Neural progenitor cell (in vitro differentiated cells): ENCODE measurements at regions not wholly inside any gene's neighbourhood (a gene's known extent, or its start where the extent isn't known, plus 50 kb on each side); places are given as distances from the start of the nearest gene placed in this dataset.

Experiments used
- DNase-seq: peaks from one replicate; pipeline ENCODE4 v3.0.0-alpha.2; 2016; ENCODE audit warnings: low spot score
- H2AFZ ChIP-seq: fragments of 200-600 bp; sonication (generic); replicated peaks from 2 replicates; pipeline ENCODE4 v1.6.1; 2016; ENCODE audit warnings: antibody characterized with exemption
- H3F3A ChIP-seq: fragments of 200-600 bp; sonication (generic); 2 replicates; pipeline ENCODE4 v1.6.1; 2016; ENCODE audit warnings: antibody characterized with exemption, low read depth
- H3K27ac ChIP-seq: fragments of 200-600 bp; sonication (generic); 2 replicates; pipeline ENCODE4 v1.5.1; 2016; ENCODE audit warnings: mild to moderate bottlenecking
- H3K27me3 ChIP-seq: fragments of 200-600 bp; sonication (generic); 2 replicates; pipeline ENCODE4 v1.6.1; 2016; ENCODE audit warnings: mild to moderate bottlenecking, moderate library complexity
- H3K36me3 ChIP-seq: fragments of 200-600 bp; sonication (generic); 2 replicates; pipeline ENCODE4 v1.5.1; 2016
- H3K4me1 ChIP-seq: fragments of 200-600 bp; sonication (generic); 2 replicates; pipeline ENCODE4 v1.6.1; 2016; ENCODE audit warnings: mixed run types
- H3K4me2 ChIP-seq: fragments of 200-600 bp; sonication (generic); 2 replicates; pipeline ENCODE4 v1.6.1; 2016
- H3K4me3 ChIP-seq: fragments of 200-600 bp; sonication (generic); 2 replicates; pipeline ENCODE4 v1.5.1; 2016
- H3K79me2 ChIP-seq: fragments of 200-600 bp; sonication (generic); 2 replicates; pipeline ENCODE4 v1.6.1; 2016; ENCODE audit warnings: low read depth
- H3K9ac ChIP-seq: fragments of 200-600 bp; sonication (generic); 2 replicates; pipeline ENCODE4 v1.6.1; 2016
- H3K9me3 ChIP-seq: fragments of 200-600 bp; sonication (generic); 2 replicates; pipeline ENCODE4 v1.5.1; 2016; ENCODE audit warnings: low read depth
- H4K20me1 ChIP-seq: fragments of 200-600 bp; sonication (generic); 2 replicates; pipeline ENCODE4 v1.6.1; 2016; ENCODE audit warnings: low read depth
- H3K27ac Mint-ChIP-seq: 3 replicates; pipeline ENCODE4 v1.8.0; 2021; ENCODE audit warnings: mixed read lengths
- H3K27me3 Mint-ChIP-seq: 2 replicates; pipeline ENCODE4 v1.8.0; 2022; ENCODE audit warnings: low read depth, mild to moderate bottlenecking, inconsistent platforms, moderate library complexity, mixed read lengths; ENCODE audit not compliant: insufficient read depth
- H3K36me3 Mint-ChIP-seq: 3 replicates; pipeline ENCODE4 v1.8.0; 2021; ENCODE audit warnings: mixed read lengths
- H3K4me1 Mint-ChIP-seq: 3 replicates; pipeline ENCODE4 v1.8.0; 2021; ENCODE audit warnings: mixed read lengths
- H3K4me3 Mint-ChIP-seq: 3 replicates; pipeline ENCODE4 v1.8.0; 2021; ENCODE audit warnings: mild to moderate bottlenecking, moderate library complexity, mixed read lengths
- H3K9me3 Mint-ChIP-seq: 3 replicates; pipeline ENCODE4 v1.8.0; 2020; ENCODE audit warnings: mixed read lengths
- CTCF ChIP-seq: fragments of 200-600 bp; sonication (generic); IDR thresholded peaks from 2 replicates; pipeline ENCODE4 v1.5.1; 2017; ENCODE audit warnings: antibody characterized with exemption, mild to moderate bottlenecking
- EZH2 ChIP-seq: fragments of 200-600 bp; sonication (generic); IDR thresholded peaks from 2 replicates; pipeline ENCODE4 v1.6.1; 2017; ENCODE audit warnings: antibody characterized with exemption, mild to moderate bottlenecking, moderate library complexity
- EZH2phosphoT487 ChIP-seq: fragments of 200-600 bp; sonication (generic); IDR thresholded peaks from 2 replicates; pipeline ENCODE4 v1.6.1; 2017; ENCODE audit warnings: antibody characterized with exemption

- peak overlapping the region; percentile 69 for H3K4me2 ChIP-seq
- no peaks in the 10 kb centered on the region for H3K36me3 ChIP-seq
- no peaks in the 10 kb centered on the region for H4K20me1 ChIP-seq
- no peak for DNase-seq
- peaks cover 23% of the 10 kb centered on the region for H3K27me3 ChIP-seq
- no peak for TF ChIP-seq EZH2phosphoT487
- no peak for TF ChIP-seq CTCF
- TF ChIP-seq EZH2, result no peak
- no peaks in the 10 kb centered on the region for H3K9me3 ChIP-seq
- peaks cover 31% of the 10 kb centered on the region for H3K4me1 ChIP-seq
- peak overlapping the region; percentile 33 for H3K4me3 Mint-ChIP-seq
- H3F3A ChIP-seq, result peaks cover 18% of the 10 kb centered on the region
- H3K27ac ChIP-seq, result no peak overlapping the region
- no peak overlapping the region for H3K27ac Mint-ChIP-seq
- no peak overlapping the region for H2AFZ ChIP-seq
- no peak overlapping the region for H3K4me3 ChIP-seq
- peaks cover 34% of the 10 kb centered on the region for H3K4me1 Mint-ChIP-seq
- H3K27me3 Mint-ChIP-seq, result no peaks in the 10 kb centered on the region
- H3K36me3 Mint-ChIP-seq, result no peaks in the 10 kb centered on the region
- H3K79me2 ChIP-seq, result no peaks in the 10 kb centered on the region
- H3K9me3 Mint-ChIP-seq, result no peaks in the 10 kb centered on the region
- no peak overlapping the region for H3K9ac ChIP-seq
Observed at GRCh38 chr1:208835781-208836180, 591.6 kb upstream of the PLXNA2 start.

- peaks cover 38% of the 10 kb centered on the region for H3K4me1 ChIP-seq
- no peaks in the 10 kb centered on the region for H3K27me3 Mint-ChIP-seq
- no peak overlapping the region for H3K27ac Mint-ChIP-seq
Observed at GRCh38 chr1:208837242-208837641, 593.1 kb upstream of the PLXNA2 start.

GRCh38 chr1:208841436-208841835 lies 597.3 kb upstream of the PLXNA2 start:
- peak; percentile 15 for DNase-seq

More at GRCh38 chr1:208837242-208837641, 593.1 kb upstream of the PLXNA2 start:
- Histone ChIP-seq H3K9ac (no peak overlapping the region), H4K20me1 (no peaks in the 10 kb centered on the region), H3K4me2 (no peak overlapping the region), H3K4me3 (no peak overlapping the region), H2AFZ (no peak overlapping the region), H3K27ac (no peak overlapping the region), H3K79me2 (no peaks in the 10 kb centered on the region), H3F3A (peaks cover 18% of the 10 kb centered on the region), H3K9me3 (no peaks in the 10 kb centered on the region), H3K27me3 (peaks cover 38% of the 10 kb centered on the region), H3K36me3 (no peaks in the 10 kb centered on the region)
- H3K4me3 Mint-ChIP-seq, result no peak overlapping the region
- peaks cover 37% of the 10 kb centered on the region for H3K4me1 Mint-ChIP-seq
- TF ChIP-seq CTCF (no peak), EZH2phosphoT487 (no peak), EZH2 (no peak)
- no peak for DNase-seq
- no peaks in the 10 kb centered on the region for H3K36me3 Mint-ChIP-seq
- H3K9me3 Mint-ChIP-seq, result no peaks in the 10 kb centered on the region

More at GRCh38 chr1:208841436-208841835, 597.3 kb upstream of the PLXNA2 start:
- H3K4me3 ChIP-seq, result no peak overlapping the region
- H3K4me1 Mint-ChIP-seq, result peaks cover 7% of the 10 kb centered on the region
- peaks cover 63% of the 10 kb centered on the region for H3K27me3 ChIP-seq
- H3K4me3 Mint-ChIP-seq, result no peak overlapping the region
- TF ChIP-seq EZH2phosphoT487, result no peak
- no peak for TF ChIP-seq CTCF
- no peak for TF ChIP-seq EZH2
- no peaks in the 10 kb centered on the region for H3K9me3 ChIP-seq
- H3K9ac ChIP-seq, result no peak overlapping the region
- no peak overlapping the region for H3K27ac ChIP-seq
- no peak overlapping the region for H3K4me2 ChIP-seq
- H3K4me1 ChIP-seq, result peaks cover 14% of the 10 kb centered on the region
- H3K27me3 Mint-ChIP-seq, result peaks cover 2% of the 10 kb centered on the region
- no peaks in the 10 kb centered on the region for H3F3A ChIP-seq
- H3K36me3 Mint-ChIP-seq, result no peaks in the 10 kb centered on the region
- H3K36me3 ChIP-seq, result no peaks in the 10 kb centered on the region
- no peaks in the 10 kb centered on the region for H4K20me1 ChIP-seq
- no peaks in the 10 kb centered on the region for H3K9me3 Mint-ChIP-seq
- H3K79me2 ChIP-seq, result no peaks in the 10 kb centered on the region
- no peak overlapping the region for H2AFZ ChIP-seq
- no peak overlapping the region for H3K27ac Mint-ChIP-seq
